ENCODE measurements at regions not wholly inside any gene's neighbourhood (a gene's known extent, or its start where the extent isn't known, plus 50 kb on each side); places are given as distances from the start of the nearest gene placed in this dataset.

- intact Hi-C loops (cut with micrococcal nuclease), result no loop called here
- H3K9me3 Mint-ChIP-seq (ENCODE audit: unreplicated experiment), result no peaks in the 10 kb centered on the region
- POLR2A ChIA-PET, result interaction anchor here (0.6 to 0.8 kb wide), 2 partner anchors 19 to 1698 kb away, joined by 3 to 5 read pairs; no protein-coding TSS in a partner anchor
Observed at GRCh38 chr13:75055296-75055695, 426.7 kb downstream of the TBC1D4 start.

DNA sequence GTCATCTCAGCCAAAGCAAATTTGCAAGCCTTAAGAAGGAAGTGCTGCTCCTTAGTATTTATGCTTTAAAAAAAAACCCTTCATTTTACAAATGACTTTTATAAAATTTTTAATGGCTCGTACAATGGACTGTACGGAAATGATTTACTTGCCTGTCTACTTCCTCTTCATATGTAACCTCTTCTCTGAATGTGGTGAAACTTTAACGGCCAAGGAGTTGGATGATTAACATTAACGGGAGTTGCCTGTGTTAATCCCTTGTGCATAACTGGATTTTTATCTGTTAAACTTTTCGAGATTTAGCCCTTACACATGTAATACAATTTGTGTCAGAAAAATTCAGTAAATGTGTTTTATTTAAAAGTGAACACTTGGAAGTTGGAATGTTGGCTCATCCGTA lies 429.4 kb downstream of the TBC1D4 start:
- POLR2A ChIA-PET, result no interaction called here
- CTCF ChIA-PET, result no interaction called here
- H3K36me3 Mint-ChIP-seq (ENCODE audit: insufficient read depth, unreplicated experiment), result no peaks in the 10 kb centered on the region
- no peak overlapping the region for H3K4me3 Mint-ChIP-seq (ENCODE audit: unreplicated experiment)
- no peak overlapping the region for H3K27ac Mint-ChIP-seq (ENCODE audit: low read depth, unreplicated experiment)
- H3K4me1 Mint-ChIP-seq (ENCODE audit: insufficient read depth, unreplicated experiment), result no peaks in the 10 kb centered on the region
- intact Hi-C loops (cut with micrococcal nuclease), result no loop called here
- TF ChIP-seq CTCF (IDR thresholded peaks at IDR 0.05; ENCODE audit: unreplicated experiment), result no peak
- DNase-seq (ENCODE audit: unreplicated experiment), result no peak
- no peaks in the 10 kb centered on the region for H3K27me3 Mint-ChIP-seq (ENCODE audit: insufficient read depth, unreplicated experiment)
- no peaks in the 10 kb centered on the region for H3K9me3 Mint-ChIP-seq (ENCODE audit: unreplicated experiment)
- no TSS peak for BruUV-seq (replicated peaks)

More at GRCh38 chr13:75055296-75055695, 426.7 kb downstream of the TBC1D4 start:
- Mint-ChIP-seq H3K36me3 (ENCODE audit: insufficient read depth, unreplicated experiment) (no peaks in the 10 kb centered on the region), H3K4me3 (ENCODE audit: unreplicated experiment) (no peak overlapping the region), H3K27me3 (ENCODE audit: insufficient read depth, unreplicated experiment) (no peaks in the 10 kb centered on the region), H3K27ac (ENCODE audit: low read depth, unreplicated experiment) (no peak overlapping the region), H3K4me1 (ENCODE audit: insufficient read depth, unreplicated experiment) (no peaks in the 10 kb centered on the region)
- CTCF ChIA-PET, result no interaction called here
- no TSS peak for BruUV-seq (replicated peaks)
- no peak for DNase-seq (ENCODE audit: unreplicated experiment)
- TF ChIP-seq CTCF (IDR thresholded peaks at IDR 0.05; ENCODE audit: unreplicated experiment), result no peak

- ChIA-PET POLR2A (no interaction called here), CTCF (interaction anchor here (0.7 kb wide), 1 partner anchor 1303 kb away, joined by 3 read pairs; no protein-coding TSS in a partner anchor)
- Mint-ChIP-seq H3K4me1 (ENCODE audit: insufficient read depth, unreplicated experiment) (no peaks in the 10 kb centered on the region), H3K9me3 (ENCODE audit: unreplicated experiment) (no peaks in the 10 kb centered on the region), H3K27me3 (ENCODE audit: insufficient read depth, unreplicated experiment) (no peaks in the 10 kb centered on the region), H3K36me3 (ENCODE audit: insufficient read depth, unreplicated experiment) (no peaks in the 10 kb centered on the region), H3K27ac (ENCODE audit: low read depth, unreplicated experiment) (no peak overlapping the region), H3K4me3 (ENCODE audit: unreplicated experiment) (no peak overlapping the region)
- intact Hi-C loops (cut with micrococcal nuclease), result no loop called here
- no TSS peak for BruUV-seq (replicated peaks)
- TF ChIP-seq CTCF (IDR thresholded peaks at IDR 0.05; ENCODE audit: unreplicated experiment), result no peak
- DNase-seq (ENCODE audit: unreplicated experiment), result no peak
Observed at GRCh38 chr13:75050419-75051046, 431.4 kb downstream of the TBC1D4 start.

- intact Hi-C loops (cut with micrococcal nuclease), result no loop called here
- BruUV-seq (replicated peaks), result no TSS peak
- Mint-ChIP-seq H3K27ac (ENCODE audit: low read depth, unreplicated experiment) (no peak overlapping the region), H3K27me3 (ENCODE audit: insufficient read depth, unreplicated experiment) (no peaks in the 10 kb centered on the region), H3K9me3 (ENCODE audit: unreplicated experiment) (no peaks in the 10 kb centered on the region), H3K36me3 (ENCODE audit: insufficient read depth, unreplicated experiment) (no peaks in the 10 kb centered on the region), H3K4me3 (ENCODE audit: unreplicated experiment) (no peak overlapping the region), H3K4me1 (ENCODE audit: insufficient read depth, unreplicated experiment) (no peaks in the 10 kb centered on the region)
- ChIA-PET CTCF (interaction anchor here (0.7 kb wide), 1 partner anchor 1303 kb away, joined by 3 read pairs; no protein-coding TSS in a partner anchor), POLR2A (no interaction called here)
- TF ChIP-seq CTCF (IDR thresholded peaks at IDR 0.05; ENCODE audit: unreplicated experiment), result no peak
- no peak for DNase-seq (ENCODE audit: unreplicated experiment)
Observed at GRCh38 chr13:75049735-75050335, 432.1 kb downstream of the TBC1D4 start.
